ENCODE measurements at regions not wholly inside any gene's neighbourhood (a gene's known extent, or its start where the extent isn't known, plus 50 kb on each side); places are given as distances from the start of the nearest gene placed in this dataset.
"Not testable (repeated sequence)": the region's sequence is repeated elsewhere in the genome, so short reads cannot be mapped to it uniquely, and the experiment has no call there.

GRCh38 chr3:168794427-168794826 lies 698.7 kb upstream of the GOLIM4 start:
- TF ChIP-seq, protein P1, sequence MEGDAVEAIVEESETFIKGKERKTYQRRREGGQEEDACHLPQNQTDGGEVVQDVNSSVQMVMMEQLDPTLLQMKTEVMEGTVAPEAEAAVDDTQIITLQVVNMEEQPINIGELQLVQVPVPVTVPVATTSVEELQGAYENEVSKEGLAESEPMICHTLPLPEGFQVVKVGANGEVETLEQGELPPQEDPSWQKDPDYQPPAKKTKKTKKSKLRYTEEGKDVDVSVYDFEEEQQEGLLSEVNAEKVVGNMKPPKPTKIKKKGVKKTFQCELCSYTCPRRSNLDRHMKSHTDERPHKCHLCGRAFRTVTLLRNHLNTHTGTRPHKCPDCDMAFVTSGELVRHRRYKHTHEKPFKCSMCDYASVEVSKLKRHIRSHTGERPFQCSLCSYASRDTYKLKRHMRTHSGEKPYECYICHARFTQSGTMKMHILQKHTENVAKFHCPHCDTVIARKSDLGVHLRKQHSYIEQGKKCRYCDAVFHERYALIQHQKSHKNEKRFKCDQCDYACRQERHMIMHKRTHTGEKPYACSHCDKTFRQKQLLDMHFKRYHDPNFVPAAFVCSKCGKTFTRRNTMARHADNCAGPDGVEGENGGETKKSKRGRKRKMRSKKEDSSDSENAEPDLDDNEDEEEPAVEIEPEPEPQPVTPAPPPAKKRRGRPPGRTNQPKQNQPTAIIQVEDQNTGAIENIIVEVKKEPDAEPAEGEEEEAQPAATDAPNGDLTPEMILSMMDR (IDR thresholded peaks at IDR 0.05), result no peak
- no peak overlapping the region for H3K27ac ChIP-seq

DNA sequence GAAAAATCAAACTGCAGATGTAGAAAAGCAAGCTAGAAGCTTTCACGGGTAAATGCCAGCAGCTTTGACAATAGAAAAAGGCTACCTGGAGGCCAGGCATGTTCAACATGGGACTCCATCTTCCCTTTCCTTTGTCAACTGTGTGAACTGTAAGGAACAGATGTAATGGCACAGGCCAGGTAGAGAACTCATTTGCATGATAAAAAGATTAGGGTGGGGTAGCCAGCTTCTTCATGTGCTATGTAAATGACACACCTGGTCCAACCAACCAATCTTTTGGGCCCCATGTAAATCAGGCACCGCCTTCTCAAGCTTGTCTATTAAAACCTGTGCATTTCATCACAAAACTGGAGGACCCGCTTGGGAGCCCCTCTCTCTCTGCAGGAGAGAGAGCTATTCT lies 686.5 kb upstream of the GOLIM4 start:
- TF ChIP-seq, protein P1 (IDR thresholded peaks at IDR 0.05), result no peak
- no peak for DNase-seq (ENCODE audit: low spot score)
- Histone ChIP-seq H3K27ac (no peak overlapping the region), H3K4me3 (no peak overlapping the region)

More at GRCh38 chr3:168794427-168794826, 698.7 kb upstream of the GOLIM4 start:
- DNase-seq (ENCODE audit: low spot score), result no peak
- no peak overlapping the region for H3K4me3 ChIP-seq

DNA sequence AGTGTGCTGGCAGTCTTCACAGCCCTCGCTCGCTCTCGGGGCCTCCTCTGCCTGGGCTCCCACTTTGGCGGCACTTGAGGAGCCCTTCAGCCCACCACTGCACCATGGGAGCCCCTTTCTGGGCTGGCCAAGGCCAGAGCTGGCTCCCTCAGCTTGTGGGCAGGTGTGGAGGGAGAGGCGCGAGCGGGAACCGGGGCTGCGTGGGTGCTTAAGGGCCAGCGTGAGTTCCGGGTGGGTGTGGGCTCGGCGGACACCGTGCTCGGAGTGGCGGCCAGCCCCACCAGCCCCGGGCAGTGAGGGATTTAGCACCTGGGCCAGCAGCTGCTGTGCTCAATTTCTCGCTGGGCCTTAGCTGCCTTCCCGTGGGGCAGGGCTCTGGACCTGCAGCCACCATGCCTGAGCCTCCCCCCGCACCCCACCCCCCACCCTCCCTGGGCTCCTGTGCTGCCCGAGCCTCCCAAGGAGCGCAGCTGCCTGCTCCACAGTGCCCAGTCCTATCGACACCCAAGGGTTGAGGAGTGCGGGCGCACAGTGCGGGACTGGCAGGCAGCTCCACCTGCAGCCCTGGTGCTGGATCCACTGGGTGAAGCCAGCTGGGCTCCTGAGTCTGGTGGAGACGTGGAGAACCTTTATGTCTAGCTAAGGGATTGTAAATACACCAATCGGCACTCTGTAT lies 684.4 kb upstream of the GOLIM4 start:
- H3K27ac ChIP-seq; DNase-seq (ENCODE audit: low spot score); H3K4me3 ChIP-seq: not testable (repeated sequence)

DNA sequence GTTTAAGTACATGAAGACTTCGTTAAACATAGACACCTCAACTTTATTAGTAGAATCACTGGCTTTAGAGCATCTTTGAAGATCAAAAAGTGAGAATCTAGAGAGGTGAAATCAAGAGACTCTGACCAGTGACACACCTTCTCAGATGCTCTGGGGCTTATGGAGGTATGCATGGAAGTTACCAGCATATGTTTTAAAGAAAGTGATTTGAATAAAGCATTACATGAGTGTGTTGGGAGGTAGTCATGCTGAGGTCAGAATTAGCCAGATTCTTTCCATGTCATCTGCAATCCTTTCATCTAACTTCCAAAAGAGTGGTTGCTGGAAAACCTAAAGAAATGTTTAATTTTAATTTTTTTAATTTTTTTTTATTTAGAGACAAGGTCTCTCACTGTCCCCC lies 658.0 kb upstream of the GOLIM4 start:
- Histone ChIP-seq H3K4me3 (no peak overlapping the region), H3K27ac (no peak overlapping the region)
- TF ChIP-seq, protein P1 (IDR thresholded peaks at IDR 0.05), result no peak
- DNase-seq (ENCODE audit: low spot score), result no peak

GRCh38 chr3:168752339-168752738 lies 656.6 kb upstream of the GOLIM4 start:
- TF ChIP-seq, protein P1 (IDR thresholded peaks at IDR 0.05), result no peak
- Histone ChIP-seq H3K27ac (no peak overlapping the region), H3K4me3 (no peak overlapping the region)
- no peak for DNase-seq (ENCODE audit: low spot score)

DNA sequence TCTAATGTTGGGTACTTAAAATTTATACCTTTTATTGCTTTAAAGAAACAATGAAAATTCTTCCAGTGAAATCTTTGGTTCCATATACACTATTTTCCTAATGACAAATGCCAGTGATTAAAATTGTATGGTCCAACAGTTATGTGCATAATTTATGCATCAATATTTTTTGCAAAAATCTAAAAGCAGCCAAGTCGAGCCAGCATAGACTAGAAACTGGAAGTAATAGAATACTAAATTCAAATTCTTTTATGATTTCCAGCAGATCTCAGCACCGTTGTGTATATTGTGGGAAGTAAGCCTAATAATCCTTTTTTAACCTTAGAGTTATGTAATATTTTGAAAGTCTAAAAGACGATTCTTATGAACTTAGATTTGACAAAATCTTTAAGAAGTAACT lies 652.0 kb upstream of the GOLIM4 start:
- DNase-seq (ENCODE audit: low spot score), result no peak
- H3K27ac ChIP-seq, result no peak overlapping the region
- TF ChIP-seq, protein P1 (IDR thresholded peaks at IDR 0.05), result no peak
- no peak overlapping the region for H3K4me3 ChIP-seq

- H3K27ac ChIP-seq, result no peak overlapping the region
- no peak for DNase-seq (ENCODE audit: low spot score)
- TF ChIP-seq, protein P1 (IDR thresholded peaks at IDR 0.05), result no peak
- H3K4me3 ChIP-seq, result no peak overlapping the region
Measured at GRCh38 chr3:168738527-168739325, 643.0 kb upstream of the GOLIM4 start.

All from coronary artery (tissue), 2 donors.